GM06990 (cell line): ENCODE measurements at regions not wholly inside any gene's neighbourhood (a gene's known extent, or its start where the extent isn't known, plus 50 kb on each side); places are given as distances from the start of the nearest gene placed in this dataset.

Experiments
- DNase-seq: peaks from one replicate; pipeline ENCODE4 v3.0.0-alpha.2; 2011; ENCODE audit not compliant: insufficient read length; ENCODE audit errors: extremely low read depth
- H3K27me3 ChIP-seq: replicated peaks from 2 replicates; pipeline ENCODE4 v1.6.0; 2011; ENCODE audit warnings: low read length; ENCODE audit not compliant: control insufficient read depth, insufficient read depth
- H3K36me3 ChIP-seq: 2 replicates; pipeline ENCODE4 v1.5.1; 2011; ENCODE audit warnings: low read length; ENCODE audit not compliant: control insufficient read depth, insufficient read depth
- H3K4me3 ChIP-seq: replicated peaks from 2 replicates; pipeline ENCODE4 v1.5.1; 2011; ENCODE audit warnings: low read depth, mild to moderate bottlenecking, control low read depth, low read length
- TF ChIP-seq, protein P1 (sequence below): IDR thresholded peaks from 2 replicates; pipeline ENCODE4 v1.5.1; 2011; ENCODE audit warnings: low read length, control low read depth, mild to moderate bottlenecking, inconsistent platforms; ENCODE audit not compliant: insufficient read depth, poor library complexity, severe bottlenecking

DNA sequence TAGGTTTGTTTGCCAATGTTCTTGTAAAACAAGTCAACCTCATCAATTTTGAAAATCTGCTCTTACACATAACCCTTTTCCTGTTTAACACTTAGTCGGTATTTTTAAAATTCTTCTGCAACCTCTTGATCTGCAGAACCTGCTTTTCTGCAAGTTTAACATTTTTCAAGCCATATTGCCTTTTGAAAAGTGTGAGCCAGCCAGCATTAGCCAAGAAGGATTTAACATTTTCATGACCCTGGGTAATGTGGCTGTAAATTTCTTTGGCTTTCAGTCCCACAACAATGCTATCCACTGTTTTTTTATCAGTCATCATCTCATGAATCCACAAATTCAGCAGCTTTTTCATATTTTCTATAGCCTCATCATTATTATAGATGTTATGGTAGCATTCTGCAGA is 956.5 kb downstream of the FAT4 start:
- Histone ChIP-seq H3K36me3 (no peaks in the 10 kb centered on the region), H3K4me3 (no peak overlapping the region), H3K27me3 (no peaks in the 10 kb centered on the region)
- TF ChIP-seq, protein P1, sequence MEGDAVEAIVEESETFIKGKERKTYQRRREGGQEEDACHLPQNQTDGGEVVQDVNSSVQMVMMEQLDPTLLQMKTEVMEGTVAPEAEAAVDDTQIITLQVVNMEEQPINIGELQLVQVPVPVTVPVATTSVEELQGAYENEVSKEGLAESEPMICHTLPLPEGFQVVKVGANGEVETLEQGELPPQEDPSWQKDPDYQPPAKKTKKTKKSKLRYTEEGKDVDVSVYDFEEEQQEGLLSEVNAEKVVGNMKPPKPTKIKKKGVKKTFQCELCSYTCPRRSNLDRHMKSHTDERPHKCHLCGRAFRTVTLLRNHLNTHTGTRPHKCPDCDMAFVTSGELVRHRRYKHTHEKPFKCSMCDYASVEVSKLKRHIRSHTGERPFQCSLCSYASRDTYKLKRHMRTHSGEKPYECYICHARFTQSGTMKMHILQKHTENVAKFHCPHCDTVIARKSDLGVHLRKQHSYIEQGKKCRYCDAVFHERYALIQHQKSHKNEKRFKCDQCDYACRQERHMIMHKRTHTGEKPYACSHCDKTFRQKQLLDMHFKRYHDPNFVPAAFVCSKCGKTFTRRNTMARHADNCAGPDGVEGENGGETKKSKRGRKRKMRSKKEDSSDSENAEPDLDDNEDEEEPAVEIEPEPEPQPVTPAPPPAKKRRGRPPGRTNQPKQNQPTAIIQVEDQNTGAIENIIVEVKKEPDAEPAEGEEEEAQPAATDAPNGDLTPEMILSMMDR: no peak
- DNase-seq: no peak

DNA sequence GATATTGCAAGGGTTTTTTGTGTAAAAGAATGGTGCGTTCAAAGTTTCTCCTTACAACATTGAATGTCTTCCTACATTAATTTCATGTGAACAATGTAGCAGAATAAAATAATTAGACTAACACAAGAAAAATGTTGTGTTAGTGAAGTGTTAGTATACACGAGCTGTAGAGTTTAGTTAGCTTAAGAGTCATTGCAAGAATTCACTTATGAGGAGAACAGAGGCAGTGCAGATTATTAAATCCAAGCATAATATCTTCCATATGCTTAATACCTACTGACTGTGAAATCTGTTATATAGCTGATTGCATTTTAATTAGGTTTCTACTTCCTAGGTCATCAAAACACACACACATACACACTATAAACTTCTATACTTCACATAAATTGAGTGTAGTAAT is 959.0 kb downstream of the FAT4 start:
- no peak overlapping the region for H3K4me3 ChIP-seq
- DNase-seq: no peak
- H3K36me3 ChIP-seq: no peaks in the 10 kb centered on the region
- TF ChIP-seq, protein P1: no peak
- no peaks in the 10 kb centered on the region for H3K27me3 ChIP-seq

DNA sequence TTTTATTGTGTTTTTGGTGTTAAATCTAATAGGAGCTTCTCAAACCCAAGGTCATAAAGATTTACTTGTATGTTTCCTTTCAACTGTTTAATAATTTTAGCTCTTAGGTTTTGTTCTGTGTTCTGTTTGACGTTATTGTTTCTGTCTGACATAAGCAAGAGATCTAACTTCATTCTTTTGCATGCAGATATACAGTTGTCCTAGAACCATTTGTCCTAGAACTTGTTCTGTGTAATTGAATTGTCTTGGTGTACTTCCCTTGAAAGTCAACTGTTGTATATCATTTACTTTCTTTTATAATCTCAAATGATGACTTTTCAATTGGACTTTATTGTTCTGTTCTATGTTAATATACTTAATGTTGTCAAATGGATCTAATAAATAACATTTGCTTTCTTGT is 977.1 kb downstream of the FAT4 start:
- TF ChIP-seq, protein P1: no peak
- no peak overlapping the region for H3K4me3 ChIP-seq
- H3K36me3 ChIP-seq: no peaks in the 10 kb centered on the region
- DNase-seq: no peak
- no peaks in the 10 kb centered on the region for H3K27me3 ChIP-seq

DNA sequence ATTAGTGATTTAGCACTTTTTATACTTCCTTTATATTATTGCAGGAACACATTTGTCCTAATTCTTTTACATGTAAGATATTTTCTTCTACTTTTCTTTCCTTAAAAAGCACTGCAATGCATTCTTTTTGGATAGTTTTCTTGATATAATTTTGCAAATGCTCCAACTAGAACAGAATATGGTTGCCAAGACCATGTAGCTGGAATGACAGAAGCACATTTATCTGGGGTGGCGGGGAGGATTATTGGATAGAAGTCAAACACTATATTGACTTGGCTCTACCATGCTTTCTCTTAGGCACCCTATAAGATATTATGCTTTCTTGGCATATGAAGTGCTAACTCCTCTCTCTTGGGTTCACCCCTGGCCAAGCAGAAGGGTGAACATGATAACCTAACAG is 983.5 kb downstream of the FAT4 start:
- TF ChIP-seq, protein P1: no peak
- Histone ChIP-seq H3K36me3 (no peaks in the 10 kb centered on the region), H3K27me3 (no peaks in the 10 kb centered on the region), H3K4me3 (no peak overlapping the region)
- DNase-seq: no peak

DNA sequence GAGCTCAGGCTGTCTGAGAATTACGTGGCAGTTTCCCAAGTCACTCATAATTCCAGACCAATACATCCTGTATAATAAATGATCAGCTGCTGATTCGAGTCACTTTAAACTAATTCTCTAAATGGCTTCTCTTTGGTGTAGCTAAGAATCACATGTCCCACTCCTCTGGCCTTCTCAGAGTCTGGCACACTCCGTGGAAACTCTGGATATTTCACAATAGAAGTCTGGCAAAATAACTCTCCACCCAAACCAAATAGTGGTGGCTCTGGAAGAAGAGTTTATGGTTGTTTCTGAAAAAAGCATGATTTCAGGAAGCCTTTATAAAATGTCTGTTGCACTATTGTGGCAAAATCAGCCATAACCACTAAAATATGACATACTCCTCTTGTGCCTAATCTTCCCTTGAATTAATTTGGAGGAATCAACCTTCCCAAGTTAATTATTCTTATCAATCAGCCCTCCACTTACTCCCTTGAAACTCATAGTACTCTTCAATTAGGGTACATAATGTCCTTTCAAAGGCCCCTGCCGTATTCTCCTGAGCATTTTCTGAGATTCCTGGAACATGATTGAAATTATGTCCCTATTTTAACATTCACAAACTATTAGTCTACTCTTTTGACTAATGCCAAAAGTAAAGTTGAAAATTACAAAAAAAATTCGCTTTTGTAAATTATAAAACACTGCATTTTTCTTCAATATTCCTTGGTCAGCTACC is 991.6 kb downstream of the FAT4 start:
- DNase-seq: no peak
- Histone ChIP-seq H3K36me3 (no peaks in the 10 kb centered on the region), H3K27me3 (no peaks in the 10 kb centered on the region), H3K4me3 (no peak overlapping the region)
- TF ChIP-seq, protein P1: no peak

DNA sequence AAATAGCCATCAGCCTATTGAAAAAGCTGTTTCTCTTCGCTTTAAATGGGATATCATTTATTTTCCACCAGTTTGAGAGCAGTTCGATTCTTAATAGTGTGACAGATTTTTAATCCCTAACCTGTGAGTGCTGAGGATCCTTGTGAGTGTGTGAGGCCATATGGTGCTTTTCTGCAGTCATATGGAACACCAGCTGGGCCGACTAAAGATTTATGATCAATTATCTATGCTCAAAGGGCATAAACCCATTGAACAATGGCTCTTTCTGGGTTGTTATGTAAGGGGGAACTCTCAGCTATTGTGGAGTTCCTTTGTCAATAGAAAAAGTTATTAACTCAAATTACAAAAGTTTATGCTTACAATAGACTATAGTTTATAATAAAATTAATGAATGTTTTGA is 1003.6 kb downstream of the FAT4 start:
- TF ChIP-seq, protein P1: no peak
- Histone ChIP-seq H3K4me3 (no peak overlapping the region), H3K27me3 (no peaks in the 10 kb centered on the region), H3K36me3 (no peaks in the 10 kb centered on the region)
- no peak for DNase-seq
